Ovary (tissue), 3 donors: ENCODE measurements at regions not wholly inside any gene's neighbourhood (a gene's known extent, or its start where the extent isn't known, plus 50 kb on each side); places are given as distances from the start of the nearest gene placed in this dataset.

Experiments
- CTCF ChIP-seq, 3 donors: fragments of 450-650 bp in 2 of 3; fragments of 200-600 bp in 1 of 3; IDR thresholded peaks; one replicate each; pipeline versions ENCODE4 v1.5.1 to v1.8.0; 2016 to 2022; ENCODE audit warnings: antibody characterized with exemption in 3 of 3, mild to moderate bottlenecking in 1 of 3
- EP300 ChIP-seq: sonication (generic); formaldehyde crosslinking; IDR thresholded peaks from one replicate; pipeline ENCODE4 v1.6.1; 2017; ENCODE audit warnings: antibody characterized with exemption
- POLR2A ChIP-seq: fragments of 450-650 bp; IDR thresholded peaks from one replicate; pipeline ENCODE4 v1.6.1; 2017; ENCODE audit warnings: antibody characterized with exemption, mild to moderate bottlenecking, moderate library complexity
- donor health status: DM: no; HTN: no; CAD: no.

DNA sequence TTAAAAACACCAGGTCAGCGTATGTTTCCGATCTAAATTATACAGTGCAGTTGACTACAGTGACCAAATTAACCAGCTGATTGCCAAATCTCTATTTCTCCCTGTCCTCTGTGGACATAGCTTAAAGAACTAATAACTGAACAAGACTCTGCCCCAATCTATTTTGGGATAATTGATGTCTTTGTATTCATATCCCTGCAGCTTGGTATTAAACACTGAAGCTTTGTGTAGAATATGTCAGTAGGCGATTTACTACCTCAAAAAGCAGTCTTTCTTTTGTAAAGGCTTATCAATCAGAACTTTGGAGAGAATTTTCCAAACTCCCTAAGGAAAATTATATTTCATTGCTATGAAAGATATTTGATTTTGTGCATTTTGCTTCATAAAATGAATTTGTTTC is 258.2 kb downstream of the SOX2 start:
- TF ChIP-seq CTCF (IDR thresholded peaks at IDR 0.05) (no peak), POLR2A (no peak), EP300 (no peak)
